ENCODE measurements at regions not wholly inside any gene's neighbourhood (a gene's known extent, or its start where the extent isn't known, plus 50 kb on each side); places are given as distances from the start of the nearest gene placed in this dataset.

- POLR2A ChIA-PET, result no interaction called here
- no peaks in the 10 kb centered on the region for H3K27me3 ChIP-seq (replicated peaks; ENCODE audit: control insufficient read depth, insufficient read depth, low read length)
- Mint-ChIP-seq H3K9me3 (ENCODE audit: unreplicated experiment) (no peaks in the 10 kb centered on the region), H3K36me3 (ENCODE audit: insufficient read depth, unreplicated experiment) (no peaks in the 10 kb centered on the region), H3K27ac (ENCODE audit: unreplicated experiment) (no peak overlapping the region), H3K4me3 (ENCODE audit: unreplicated experiment) (no peak overlapping the region), H3K4me1 (ENCODE audit: low read depth, unreplicated experiment) (no peaks in the 10 kb centered on the region), H3K27me3 (ENCODE audit: insufficient read depth, unreplicated experiment) (peaks cover 8% of the 10 kb centered on the region)
- no peak for DNase-seq
- TF ChIP-seq CTCF (IDR thresholded peaks at IDR 0.05; ENCODE audit: insufficient read depth in 1 of 2, low read depth in 1 of 2, low read length in 1 of 2, severe bottlenecking in 1 of 2, unreplicated experiment in 1 of 2), result no peak
- no TSS peak for BruUV-seq (replicated peaks)
- CTCF ChIA-PET, result no interaction called here
- no peaks in the 10 kb centered on the region for H3K36me3 ChIP-seq (ENCODE audit: control insufficient read depth, insufficient read depth, low read length)
- no peaks in the 10 kb centered on the region; the same call in 1 of the 2 replicates for H3K9me3 ChIP-seq
- H3K4me1 ChIP-seq, result no peaks in the 10 kb centered on the region
- H3K4me3 ChIP-seq (ENCODE audit: low read depth, low read length), result no peak overlapping the region
- intact Hi-C loops (cut with micrococcal nuclease; ENCODE audit: unreplicated experiment), result no loop called here
Measured at GRCh38 chr16:64364894-64365293, 757.0 kb downstream of the CDH11 start.

GRCh38 chr16:64364416-64364815 lies 757.4 kb downstream of the CDH11 start:
- ChIA-PET CTCF (no interaction called here), POLR2A (no interaction called here)
- Histone ChIP-seq H3K27me3 (replicated peaks; ENCODE audit: control insufficient read depth, insufficient read depth, low read length) (no peaks in the 10 kb centered on the region), H3K4me1 (no peaks in the 10 kb centered on the region), H3K9me3 (no peaks in the 10 kb centered on the region; the same call in 1 of the 2 replicates), H3K4me3 (ENCODE audit: low read depth, low read length) (no peak overlapping the region), H3K36me3 (ENCODE audit: control insufficient read depth, insufficient read depth, low read length) (no peaks in the 10 kb centered on the region)
- Mint-ChIP-seq H3K36me3 (ENCODE audit: insufficient read depth, unreplicated experiment) (no peaks in the 10 kb centered on the region), H3K4me1 (ENCODE audit: low read depth, unreplicated experiment) (no peaks in the 10 kb centered on the region), H3K27ac (ENCODE audit: unreplicated experiment) (no peak overlapping the region), H3K27me3 (ENCODE audit: insufficient read depth, unreplicated experiment) (peaks cover 10% of the 10 kb centered on the region), H3K4me3 (ENCODE audit: unreplicated experiment) (no peak overlapping the region), H3K9me3 (ENCODE audit: unreplicated experiment) (no peaks in the 10 kb centered on the region)
- BruUV-seq (replicated peaks), result no TSS peak
- no peak for DNase-seq
- intact Hi-C loops (cut with micrococcal nuclease; ENCODE audit: unreplicated experiment), result no loop called here
- TF ChIP-seq CTCF (IDR thresholded peaks at IDR 0.05; ENCODE audit: insufficient read depth in 1 of 2, low read depth in 1 of 2, low read length in 1 of 2, severe bottlenecking in 1 of 2, unreplicated experiment in 1 of 2), result no peak

- no TSS peak for BruUV-seq (replicated peaks)
- no peak for TF ChIP-seq CTCF (IDR thresholded peaks at IDR 0.05; ENCODE audit: insufficient read depth in 1 of 2, low read depth in 1 of 2, low read length in 1 of 2, severe bottlenecking in 1 of 2, unreplicated experiment in 1 of 2)
- ChIA-PET CTCF (no interaction called here), POLR2A (no interaction called here)
- no peak overlapping the region for H3K27ac Mint-ChIP-seq (ENCODE audit: unreplicated experiment)
- H3K27me3 Mint-ChIP-seq (ENCODE audit: insufficient read depth, unreplicated experiment), result peaks cover 10% of the 10 kb centered on the region
- H3K36me3 Mint-ChIP-seq (ENCODE audit: insufficient read depth, unreplicated experiment), result no peaks in the 10 kb centered on the region
- H3K27me3 ChIP-seq (replicated peaks; ENCODE audit: control insufficient read depth, insufficient read depth, low read length), result no peaks in the 10 kb centered on the region
- no peak overlapping the region for H3K4me3 ChIP-seq (ENCODE audit: low read depth, low read length)
- H3K9me3 Mint-ChIP-seq (ENCODE audit: unreplicated experiment), result no peaks in the 10 kb centered on the region
- no peak for DNase-seq
- H3K4me3 Mint-ChIP-seq (ENCODE audit: unreplicated experiment), result no peak overlapping the region
- H3K4me1 Mint-ChIP-seq (ENCODE audit: low read depth, unreplicated experiment), result no peaks in the 10 kb centered on the region
- intact Hi-C loops (cut with micrococcal nuclease; ENCODE audit: unreplicated experiment), result no loop called here
- no peaks in the 10 kb centered on the region for H3K4me1 ChIP-seq
- H3K36me3 ChIP-seq (ENCODE audit: control insufficient read depth, insufficient read depth, low read length), result no peaks in the 10 kb centered on the region
- no peaks in the 10 kb centered on the region; the same call in 1 of the 2 replicates for H3K9me3 ChIP-seq
Measured at GRCh38 chr16:64364016-64364415, 757.8 kb downstream of the CDH11 start.
